ENCODE measurements at regions not wholly inside any gene's neighbourhood (a gene's known extent, or its start where the extent isn't known, plus 50 kb on each side); places are given as distances from the start of the nearest gene placed in this dataset.

DNA sequence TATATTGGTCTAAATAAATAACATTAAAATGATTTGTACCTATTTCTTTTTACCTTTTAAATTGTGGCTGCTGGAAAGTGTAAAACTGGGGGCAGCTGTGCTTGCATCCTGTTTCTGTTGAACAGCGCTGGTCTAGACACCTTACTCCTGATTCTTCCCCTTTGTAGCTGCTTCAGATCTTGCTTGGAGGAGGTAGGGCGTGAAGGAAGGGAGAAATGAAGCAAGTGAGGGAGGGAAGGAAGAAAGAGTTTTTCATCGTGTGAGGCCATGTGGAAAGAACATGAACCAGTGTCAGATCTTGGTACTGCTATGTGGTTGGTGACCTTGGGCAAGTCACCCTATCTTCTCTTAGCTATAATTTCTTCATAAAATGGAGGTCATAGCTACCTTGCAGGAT, 89.0 kb upstream of the SEC11C start:
- no peaks in the 10 kb centered on the region for H3K27me3 ChIP-seq
- H3K4me1 ChIP-seq, result peaks cover 0 to 15% of the 10 kb centered on the region in 2 donors
- H3K27ac ChIP-seq, result no peak overlapping the region
- TF ChIP-seq, protein P1, sequence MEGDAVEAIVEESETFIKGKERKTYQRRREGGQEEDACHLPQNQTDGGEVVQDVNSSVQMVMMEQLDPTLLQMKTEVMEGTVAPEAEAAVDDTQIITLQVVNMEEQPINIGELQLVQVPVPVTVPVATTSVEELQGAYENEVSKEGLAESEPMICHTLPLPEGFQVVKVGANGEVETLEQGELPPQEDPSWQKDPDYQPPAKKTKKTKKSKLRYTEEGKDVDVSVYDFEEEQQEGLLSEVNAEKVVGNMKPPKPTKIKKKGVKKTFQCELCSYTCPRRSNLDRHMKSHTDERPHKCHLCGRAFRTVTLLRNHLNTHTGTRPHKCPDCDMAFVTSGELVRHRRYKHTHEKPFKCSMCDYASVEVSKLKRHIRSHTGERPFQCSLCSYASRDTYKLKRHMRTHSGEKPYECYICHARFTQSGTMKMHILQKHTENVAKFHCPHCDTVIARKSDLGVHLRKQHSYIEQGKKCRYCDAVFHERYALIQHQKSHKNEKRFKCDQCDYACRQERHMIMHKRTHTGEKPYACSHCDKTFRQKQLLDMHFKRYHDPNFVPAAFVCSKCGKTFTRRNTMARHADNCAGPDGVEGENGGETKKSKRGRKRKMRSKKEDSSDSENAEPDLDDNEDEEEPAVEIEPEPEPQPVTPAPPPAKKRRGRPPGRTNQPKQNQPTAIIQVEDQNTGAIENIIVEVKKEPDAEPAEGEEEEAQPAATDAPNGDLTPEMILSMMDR (IDR thresholded peaks at IDR 0.05), result no peak
- H3K36me3 ChIP-seq, result no peaks in the 10 kb centered on the region
- H3K4me3 ChIP-seq, result no peak overlapping the region
- no peak for DNase-seq (ENCODE audit: low spot score)
- H3K9me3 ChIP-seq, result no peaks in the 10 kb centered on the region

DNA sequence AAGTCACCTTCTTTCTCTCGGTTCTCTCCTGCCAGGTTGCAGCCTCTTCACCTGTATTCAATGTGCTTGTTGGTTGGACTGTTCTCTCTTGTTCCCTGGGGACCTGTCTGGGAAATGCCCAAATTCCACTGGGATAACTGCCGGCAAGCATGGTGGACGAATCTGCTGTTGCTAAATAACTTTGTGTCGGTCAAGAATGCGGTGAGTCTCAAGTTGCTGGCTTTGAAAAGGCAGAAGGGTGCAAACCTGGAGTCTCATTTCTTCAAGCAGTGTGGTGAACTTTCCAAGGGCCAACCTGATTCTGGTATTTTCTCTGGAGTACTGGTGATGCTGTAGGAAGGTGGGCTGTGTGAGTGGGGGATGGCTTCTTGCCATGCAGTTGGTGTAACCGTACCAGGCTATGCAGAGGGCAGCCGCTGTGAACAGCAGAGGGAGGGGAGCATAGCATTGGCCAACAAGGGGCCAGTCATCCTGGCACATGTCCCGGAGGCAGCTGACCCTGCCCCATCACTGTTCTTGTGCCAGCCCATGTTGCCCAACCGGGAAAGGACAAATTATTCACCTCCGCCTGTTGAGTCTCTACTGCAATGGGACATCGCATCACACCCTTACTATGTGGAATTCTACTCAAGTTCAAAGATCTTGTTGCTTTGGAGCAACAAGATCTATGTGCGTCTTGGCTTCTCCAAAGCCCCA, 88.1 kb upstream of the SEC11C start:
- Histone ChIP-seq H3K27ac (no peak overlapping the region), H3K4me3 (no peak overlapping the region), H3K27me3 (no peaks in the 10 kb centered on the region), H3K9me3 (no peaks in the 10 kb centered on the region), H3K36me3 (no peaks in the 10 kb centered on the region), H3K4me1 (peaks cover 0 to 19% of the 10 kb centered on the region in 2 donors)
- TF ChIP-seq, protein P1 (IDR thresholded peaks at IDR 0.05), result no peak
- DNase-seq (ENCODE audit: low spot score), result no peak

DNA sequence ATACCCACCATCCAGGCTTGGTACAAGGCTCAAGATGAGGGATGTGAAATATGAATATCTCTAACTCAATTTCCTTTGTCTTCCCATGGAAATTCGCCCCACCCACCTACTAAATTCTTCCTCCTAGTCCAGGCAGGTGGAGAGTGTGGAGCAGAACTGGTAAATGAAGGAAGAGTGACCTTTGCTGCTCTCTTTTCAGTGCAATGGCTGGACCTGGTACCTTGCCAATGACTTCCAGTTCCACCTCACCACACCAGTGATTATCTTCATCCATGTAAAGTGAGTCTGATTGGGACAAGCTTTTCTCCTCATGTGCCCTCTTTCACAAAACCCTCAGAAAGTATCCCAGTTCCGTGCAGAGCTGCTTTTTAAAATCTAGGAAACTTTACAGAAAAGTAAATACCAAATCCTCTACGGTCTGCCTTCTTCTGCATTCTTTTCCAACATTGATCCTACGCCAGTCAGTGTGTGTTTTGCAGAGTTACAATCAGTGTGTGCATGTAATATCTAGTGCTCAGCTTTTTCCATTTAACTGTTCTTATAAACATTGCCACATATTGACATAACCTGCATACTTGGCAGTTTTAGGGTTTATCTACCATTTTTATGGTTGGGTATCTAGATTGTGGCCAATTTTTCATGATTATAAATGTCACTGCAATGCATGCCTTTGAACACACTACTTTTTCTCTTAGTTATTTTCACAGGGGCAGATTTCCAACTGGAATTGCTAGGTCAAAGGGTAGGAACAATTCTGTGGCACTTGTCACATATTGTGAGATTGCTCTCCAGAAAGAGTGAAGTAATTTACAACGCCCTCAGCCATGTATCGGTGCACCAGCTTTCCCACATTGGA, 86.5 kb upstream of the SEC11C start:
- Histone ChIP-seq H3K36me3 (no peaks in the 10 kb centered on the region), H3K4me1 (peaks cover 0 to 28% of the 10 kb centered on the region in 2 donors), H3K4me3 (no peak overlapping the region), H3K9me3 (no peaks in the 10 kb centered on the region), H3K27ac (no peak overlapping the region), H3K27me3 (no peaks in the 10 kb centered on the region)
- DNase-seq (ENCODE audit: low spot score), result no peak
- TF ChIP-seq, protein P1 (IDR thresholded peaks at IDR 0.05), result no peak

DNA sequence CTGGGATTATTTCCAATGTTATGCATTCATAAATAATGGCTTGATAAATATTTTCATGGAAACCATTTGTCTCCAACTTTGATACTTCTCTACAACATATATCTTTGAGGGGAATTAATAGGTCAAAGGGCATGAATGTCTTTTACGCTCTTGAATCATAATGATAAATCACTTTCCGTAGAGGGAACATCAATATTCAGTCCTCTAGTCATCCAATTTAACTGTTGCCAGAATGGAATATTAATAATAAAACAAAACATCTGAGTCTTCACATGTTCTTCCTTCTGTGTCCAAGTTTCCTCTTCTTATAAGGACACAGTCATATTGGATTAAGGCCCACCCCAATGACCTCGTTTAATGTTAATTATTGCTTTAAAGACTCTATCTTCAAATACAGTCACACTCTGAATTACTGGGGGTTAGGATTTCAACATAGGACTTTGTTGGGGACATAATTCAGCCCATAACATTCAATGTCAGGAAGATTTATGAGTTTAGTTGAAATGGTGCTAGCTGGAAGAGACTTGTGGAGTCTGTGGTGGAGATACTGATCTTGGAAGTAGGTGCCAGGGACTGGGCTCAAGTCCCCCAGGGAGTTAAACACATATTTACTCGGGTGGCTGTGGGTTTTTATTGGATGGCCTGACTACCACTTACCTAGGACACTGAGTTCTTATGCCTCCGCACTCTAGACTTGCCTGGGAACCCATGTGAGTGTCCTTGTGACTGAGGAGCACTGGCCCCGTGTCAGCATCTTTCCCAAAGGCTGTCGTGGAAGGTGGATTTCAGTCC, 85.0 kb upstream of the SEC11C start:
- H3K4me3 ChIP-seq, result no peak overlapping the region
- peaks cover 0 to 28% of the 10 kb centered on the region in 2 donors for H3K4me1 ChIP-seq
- H3K9me3 ChIP-seq, result no peaks in the 10 kb centered on the region
- H3K36me3 ChIP-seq, result no peaks in the 10 kb centered on the region
- DNase-seq (ENCODE audit: low spot score), result no peak
- TF ChIP-seq, protein P1 (IDR thresholded peaks at IDR 0.05), result no peak
- H3K27me3 ChIP-seq, result no peaks in the 10 kb centered on the region
- peak overlapping the region in 1 of 2 donors; percentile 6 for H3K27ac ChIP-seq

DNA sequence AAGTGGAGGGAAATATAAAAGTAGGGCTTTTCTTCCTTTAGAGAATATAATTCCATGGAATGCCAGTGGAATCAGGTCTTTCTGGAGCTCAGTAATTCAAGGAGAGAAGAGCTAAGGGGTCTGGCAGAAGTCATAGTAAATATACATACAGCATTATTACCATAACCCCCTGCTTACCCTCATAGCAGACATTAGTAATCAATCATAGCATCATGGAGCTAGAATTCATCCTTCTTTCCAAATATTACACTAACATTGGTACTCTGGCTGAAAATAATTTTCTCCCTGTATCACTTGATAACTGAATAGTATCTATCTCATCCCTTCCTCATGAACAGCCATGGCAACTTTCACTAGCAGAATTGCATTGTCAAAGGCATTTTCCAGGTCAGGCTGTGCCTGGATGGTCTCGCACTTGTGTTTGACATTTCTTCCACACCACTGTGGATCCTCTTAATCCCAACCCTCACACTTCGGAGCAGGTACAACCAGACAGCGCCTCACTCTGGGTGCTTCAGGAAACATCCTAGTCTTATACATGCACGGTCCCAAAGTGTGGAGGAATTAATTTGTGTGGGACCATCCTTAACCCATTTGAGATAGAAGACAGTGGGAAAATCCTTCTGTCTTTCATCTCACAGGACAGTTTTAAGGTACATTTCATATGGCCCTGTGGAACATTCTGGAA, 84.2 kb upstream of the SEC11C start:
- Histone ChIP-seq H3K36me3 (no peaks in the 10 kb centered on the region), H3K4me1 (peaks cover 0 to 28% of the 10 kb centered on the region in 2 donors), H3K27ac (peak overlapping the region in 1 of 2 donors; percentile 6), H3K27me3 (no peaks in the 10 kb centered on the region), H3K9me3 (no peaks in the 10 kb centered on the region), H3K4me3 (no peak overlapping the region)
- DNase-seq (ENCODE audit: low spot score), result no peak
- TF ChIP-seq, protein P1 (IDR thresholded peaks at IDR 0.05), result peak in 1 of 2 donors; percentile 30

Data from right atrium auricular region (tissue), 2 donors.